K562 (cell line): ENCODE measurements at regions not wholly inside any gene's neighbourhood (a gene's known extent, or its start where the extent isn't known, plus 50 kb on each side); places are given as distances from the start of the nearest gene placed in this dataset.
A peak's percentile ranks its signal among the peaks of the same experiment; 100 is the strongest.

ENCODE experiments used
- ATAC-seq: fragments of 200-7000 bp; cut with Tn5 transposase; 3 replicates; pipeline ENCODE4 v1.9.1; 2020; ENCODE audit warnings: moderate library complexity
- BruUV-seq: library from RNA; stranded (reverse); fragments of 400-500 nt; replicated peaks from 2 replicates; lab custom pipeline; 2021; lab: Mats Ljungman, UMichigan
- CTCF ChIA-PET: fragments of 300-600 bp; formaldehyde crosslinking; extraction: SDS; loops from one replicate; lab custom pipeline; 2021; ENCODE audit warnings: low intra/inter-chr PET ratio; lab: Yijun Ruan, JAX
- POLR2A ChIA-PET: fragments of 300-600, 350-650 bp; sonication (Branson Sonifier 250); formaldehyde crosslinking; extraction: SDS; loops from one replicate; lab custom pipeline; 2021; ENCODE audit warnings: antibody characterized with exemption, inconsistent platforms; lab: Yijun Ruan, JAX
- DNase-seq, 4 experiments: peaks; one replicate each; pipeline versions ENCODE4 v3.0.0 to v3.0.0-alpha.2; 2011 to 2018; ENCODE audit warnings: low spot score in 3 of 4, mixed read lengths in 3 of 4; ENCODE audit errors: extremely low read depth in 1 of 4
- FAIRE-seq: peaks from 2 replicates; lab custom pipeline; 2011; peaks lifted over from hg19 to GRCh38; lab: Jason Lieb, UNC
- H2AFZ ChIP-seq: 2 replicates; pipeline ENCODE4 v1.6.0; 2011; ENCODE audit warnings: low read depth, low read length, control low read depth, inconsistent platforms
- H3K27ac ChIP-seq: fragments of 200-600 bp; 3 replicates; pipeline ENCODE4 v1.8.0; 2011; ENCODE audit warnings: low read depth, mild to moderate bottlenecking, control low read depth, inconsistent platforms, low read length, moderate library complexity, mixed read lengths; ENCODE audit errors: extremely low read depth
- H3K27me3 ChIP-seq, 2 experiments: fragments of 300-600 bp in 1 of 2; 2 replicates in 1 of 2; 3 replicates in 1 of 2; pipeline versions ENCODE4 v1.6.0 to v1.8.0; 2011; ENCODE audit warnings: inconsistent platforms in 2 of 2, low read length in 2 of 2, mild to moderate bottlenecking in 1 of 2, mixed read lengths in 1 of 2, moderate library complexity in 1 of 2; ENCODE audit not compliant: control insufficient read depth in 2 of 2, insufficient read depth in 2 of 2
- H3K36me3 ChIP-seq: fragments of 300-600 bp; 3 replicates; pipeline ENCODE4 v1.8.0; 2011; ENCODE audit warnings: mild to moderate bottlenecking, low read length, inconsistent platforms; ENCODE audit not compliant: control insufficient read depth, insufficient read depth
- H3K4me1 ChIP-seq, 2 experiments: fragments of 200-600 bp in 1 of 2; replicated peaks in 1 of 2; 2 replicates in 1 of 2; 3 replicates in 1 of 2; pipeline versions ENCODE4 v1.5.1 to v1.8.0; 2011; ENCODE audit warnings: inconsistent platforms in 2 of 2, low read length in 2 of 2, mild to moderate bottlenecking in 1 of 2, mixed read lengths in 1 of 2, moderate library complexity in 1 of 2; ENCODE audit not compliant: control insufficient read depth in 2 of 2, insufficient read depth in 2 of 2
- H3K4me2 ChIP-seq: 2 replicates; pipeline ENCODE4 v1.6.1; 2011; ENCODE audit warnings: low read length, control low read depth, inconsistent platforms, mixed read lengths; ENCODE audit not compliant: insufficient read depth
- H3K4me3 ChIP-seq: fragments of 200-600 bp; sonication (generic), shearing (Covaris generic); 2 replicates; pipeline ENCODE4 v1.5.1; 2016; ENCODE audit warnings: control low read depth, inconsistent platforms
- H3K79me2 ChIP-seq: fragments of 200-600 bp; 3 replicates; pipeline ENCODE4 v1.8.0; 2011; ENCODE audit warnings: low read length, inconsistent platforms; ENCODE audit not compliant: control insufficient read depth, insufficient read depth
- H3K9ac ChIP-seq, 2 experiments: 2 replicates each; pipeline versions ENCODE4 v1.6.0 to v1.6.1; 2011; ENCODE audit warnings: low read depth in 2 of 2, low read length in 2 of 2, control low read depth in 1 of 2, inconsistent platforms in 1 of 2, mild to moderate bottlenecking in 1 of 2, mixed read lengths in 1 of 2; ENCODE audit not compliant: insufficient read depth in 1 of 2
- H3K9me1 ChIP-seq: one replicate; pipeline ENCODE4 v1.6.0; 2011; ENCODE audit warnings: inconsistent platforms, mild to moderate bottlenecking, low read length, moderate library complexity; ENCODE audit not compliant: control insufficient read depth, insufficient read depth
- H3K9me3 ChIP-seq: replicated peaks from 2 replicates; pipeline ENCODE4 v1.5.1; 2011; ENCODE audit warnings: low read depth, low read length, inconsistent platforms; ENCODE audit not compliant: control insufficient read depth, insufficient read depth
- H4K20me1 ChIP-seq: replicated peaks from 2 replicates; pipeline ENCODE4 v1.6.1; 2011; ENCODE audit warnings: low read length, inconsistent platforms, mixed read lengths; ENCODE audit not compliant: control insufficient read depth, insufficient read depth
- ATF1 ChIP-seq, 2 experiments: fragments of 450-650 bp in 1 of 2; IDR thresholded peaks; 2 replicates each; pipeline ENCODE4 v1.6.1; 2016; ENCODE audit warnings: missing compliant biosample characterization in 1 of 2, missing genetic modification characterization in 1 of 2
- CEBPB ChIP-seq: fragments of 450-650 bp; IDR thresholded peaks from 2 replicates; pipeline ENCODE4 v1.6.1; 2016; ENCODE audit warnings: missing genetic modification characterization, missing compliant biosample characterization
- CHCHD3 ChIP-seq: fragments of 250-450 bp; sonication (Bioruptor Pico); IDR thresholded peaks from 2 replicates; pipeline ENCODE4 v2.1.2; 2022; ENCODE audit warnings: mild to moderate bottlenecking
- MXI1 ChIP-seq: IDR thresholded peaks from 2 replicates; pipeline ENCODE4 v1.6.1; 2011; ENCODE audit warnings: low read depth, mild to moderate bottlenecking, improper control_type of control experiment, low read length
- SNRNP70 ChIP-seq: fragments of 200-400 bp; formaldehyde crosslinking; optimal IDR thresholded peaks from 2 replicates; pipeline ENCODE3; 2017; ENCODE audit warnings: low read depth, low read length
- STAT5B ChIP-seq: fragments of 250-450 bp; sonication (Bioruptor Pico); IDR thresholded peaks from 2 replicates; pipeline ENCODE4 v1.8.0; 2021; ENCODE audit warnings: mild to moderate bottlenecking, inconsistent platforms
- ZFP36 ChIP-seq: fragments of 150-350 bp; IDR thresholded peaks from 2 replicates; pipeline ENCODE4 v1.6.1; 2018; ENCODE audit warnings: low read length, low read depth; ENCODE audit not compliant: partially characterized antibody
- ZNF140 ChIP-seq: fragments of 250-450 bp; sonication (Bioruptor Pico); IDR thresholded peaks from 2 replicates; pipeline ENCODE4 v1.8.0; 2021; ENCODE audit warnings: moderate library complexity, mild to moderate bottlenecking, inconsistent platforms
- ZNF76 ChIP-seq: fragments of 250-450 bp; sonication (Bioruptor Pico); IDR thresholded peaks from 2 replicates; pipeline ENCODE4 v1.4.0; 2020; ENCODE audit warnings: mild to moderate bottlenecking, moderate library complexity, borderline replicate concordance
- WGBS: fragments of 100-300 bp; shearing (Covaris generic); methylation state at CpG from one replicate; pipeline ENCODE4 v1.1.6; 2016; ENCODE audit warnings: low coverage, mixed read lengths; ENCODE audit not compliant: insufficient coverage; ENCODE audit errors: missing lambda C conversion rate; 5-methylcytosine and 5-hydroxymethylcytosine counted together
- in situ Hi-C: fragments of 300-500 bp; cut with MboI; formaldehyde crosslinking; loops from 4 replicates; pipeline ENCODE4 v1.15.0; 2018; ENCODE audit warnings: inconsistent platforms, mixed read lengths
- intact Hi-C: fragments of 100-400 bp; cut with micrococcal nuclease; formaldehyde crosslinking; loops from 2 replicates; pipeline ENCODE4 v1.14.2; 2022
- TF ChIP-seq, protein P1 (sequence below): fragments of 250-450 bp; sonication (Bioruptor Pico); IDR thresholded peaks from 2 replicates; pipeline ENCODE4 v1.5.0; 2022; ENCODE audit warnings: mild to moderate bottlenecking
- TF ChIP-seq, protein P2 (sequence below): sonication (generic); formaldehyde crosslinking; IDR thresholded peaks from 2 replicates; pipeline ENCODE4 v1.8.0; 2022; ENCODE audit warnings: missing genetic modification reagents, mild to moderate bottlenecking, borderline replicate concordance

DNA sequence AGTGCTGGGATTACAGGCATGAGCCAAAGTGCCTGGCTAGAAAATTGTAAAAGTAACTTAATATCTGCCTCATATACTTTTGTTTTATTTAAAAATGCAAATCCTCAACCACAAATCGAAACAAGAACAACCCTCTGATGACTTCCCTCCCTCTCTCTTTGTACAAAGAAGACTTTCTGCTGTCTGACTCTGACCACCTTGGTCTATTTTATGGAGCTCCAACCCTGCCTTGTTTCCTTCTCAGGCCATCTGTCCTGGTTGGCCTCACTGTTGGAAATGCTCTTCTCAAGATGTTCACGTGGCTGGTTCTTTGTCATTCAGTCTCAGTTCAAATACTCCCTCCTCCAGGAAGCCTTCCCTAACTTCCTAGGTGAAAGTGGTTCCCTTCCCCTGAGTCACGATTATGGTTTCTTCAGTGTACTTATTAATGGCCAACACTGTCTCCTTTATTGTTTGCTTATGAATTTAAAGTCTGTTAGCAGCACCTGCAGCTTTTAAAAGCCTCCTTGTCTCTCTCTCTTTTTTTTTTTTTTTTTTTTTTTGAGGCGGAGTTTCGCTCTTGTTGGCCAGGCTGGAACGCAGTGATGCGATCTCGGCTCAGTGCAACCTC is 151.5 kb upstream of the SALL4 start:
- H3K4me3 ChIP-seq: no peak overlapping the region
- H3K79me2 ChIP-seq: no peaks in the 10 kb centered on the region
- no peaks in the 10 kb centered on the region for H3K9me1 ChIP-seq
- intact Hi-C loops (no loop called here), in situ Hi-C loops (no loop called here)
- FAIRE-seq (no peak), ATAC-seq (no peak), DNase-seq (no peak)
- H3K27me3 ChIP-seq: no peaks in the 10 kb centered on the region
- H3K36me3 ChIP-seq: no peaks in the 10 kb centered on the region
- no peaks in the 10 kb centered on the region for H3K9me3 ChIP-seq
- BruUV-seq: no TSS peak
- CTCF ChIA-PET: no interaction called here
- POLR2A ChIA-PET: interaction anchor here (0.6 kb wide), 1 partner anchor 188 kb away, joined by 3 read pairs; no protein-coding TSS in a partner anchor
- H4K20me1 ChIP-seq: no peaks in the 10 kb centered on the region
- no peak overlapping the region for H3K27ac ChIP-seq
- no peaks in the 10 kb centered on the region for H3K4me1 ChIP-seq
- H3K4me2 ChIP-seq: no peak overlapping the region
- TF ChIP-seq ZFP36: peak; percentile 69
- TF ChIP-seq, protein P1, sequence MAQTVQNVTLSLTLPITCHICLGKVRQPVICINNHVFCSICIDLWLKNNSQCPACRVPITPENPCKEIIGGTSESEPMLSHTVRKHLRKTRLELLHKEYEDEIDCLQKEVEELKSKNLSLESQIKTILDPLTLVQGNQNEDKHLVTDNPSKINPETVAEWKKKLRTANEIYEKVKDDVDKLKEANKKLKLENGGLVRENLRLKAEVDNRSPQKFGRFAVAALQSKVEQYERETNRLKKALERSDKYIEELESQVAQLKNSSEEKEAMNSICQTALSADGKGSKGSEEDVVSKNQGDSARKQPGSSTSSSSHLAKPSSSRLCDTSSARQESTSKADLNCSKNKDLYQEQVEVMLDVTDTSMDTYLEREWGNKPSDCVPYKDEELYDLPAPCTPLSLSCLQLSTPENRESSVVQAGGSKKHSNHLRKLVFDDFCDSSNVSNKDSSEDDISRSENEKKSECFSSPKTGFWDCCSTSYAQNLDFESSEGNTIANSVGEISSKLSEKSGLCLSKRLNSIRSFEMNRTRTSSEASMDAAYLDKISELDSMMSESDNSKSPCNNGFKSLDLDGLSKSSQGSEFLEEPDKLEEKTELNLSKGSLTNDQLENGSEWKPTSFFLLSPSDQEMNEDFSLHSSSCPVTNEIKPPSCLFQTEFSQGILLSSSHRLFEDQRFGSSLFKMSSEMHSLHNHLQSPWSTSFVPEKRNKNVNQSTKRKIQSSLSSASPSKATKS (CRISPR knock-in tag): no peak
- H3K9ac ChIP-seq: no peak overlapping the region
- 2% methylated on average over 6 of the region's 8 CpGs for WGBS
- H2AFZ ChIP-seq: no peak overlapping the region

DNA sequence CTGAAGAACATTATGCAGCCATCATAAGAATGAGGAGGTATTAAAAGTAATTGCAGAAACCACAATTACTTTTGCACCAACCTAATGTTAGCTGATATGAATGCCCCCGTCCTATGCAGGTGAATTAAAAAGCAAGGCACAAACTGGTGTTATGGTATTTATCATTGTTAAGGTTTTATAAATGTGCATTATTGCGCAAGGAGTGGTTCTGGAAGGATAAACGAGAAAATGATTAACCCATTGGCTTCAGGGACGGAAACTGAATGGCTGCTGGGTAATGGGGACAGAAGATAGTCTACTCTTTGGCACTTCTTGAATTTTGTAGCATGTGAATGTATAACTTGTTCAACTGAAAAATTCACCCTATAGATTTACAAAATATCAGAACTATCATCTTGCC is 148.6 kb upstream of the SALL4 start:
- no peaks in the 10 kb centered on the region; a peak in 1 of 5 replicates for H3K27me3 ChIP-seq
- intact Hi-C loops: no loop called here
- 5% methylated on average over 4 of the region's 4 CpGs for WGBS
- H3K4me3 ChIP-seq: no peak overlapping the region
- no peak overlapping the region for H3K27ac ChIP-seq
- no peaks in the 10 kb centered on the region for H4K20me1 ChIP-seq
- H3K36me3 ChIP-seq: no peaks in the 10 kb centered on the region
- POLR2A ChIA-PET: no interaction called here
- H3K79me2 ChIP-seq: no peaks in the 10 kb centered on the region
- no peaks in the 10 kb centered on the region for H3K9me1 ChIP-seq
- no peak overlapping the region for H3K4me2 ChIP-seq
- CTCF ChIA-PET: no interaction called here
- in situ Hi-C loops: no loop called here
- no peaks in the 10 kb centered on the region for H3K9me3 ChIP-seq
- no TSS peak for BruUV-seq
- FAIRE-seq: no peak
- no peak for DNase-seq
- no peak overlapping the region for H2AFZ ChIP-seq
- H3K9ac ChIP-seq: no peak overlapping the region
- H3K4me1 ChIP-seq: no peaks in the 10 kb centered on the region
- ATAC-seq: no peak
- TF ChIP-seq STAT5B (no peak), ATF1 (CRISPR knock-in tag; IDR thresholded peaks at IDR 0.05) (no peak), ATF1 (tag; IDR thresholded peaks at IDR 0.05) (no peak), CHCHD3 (CRISPR knock-in tag) (no peak), SNRNP70 (no peak), ZNF140 (no peak), ZNF76 (CRISPR knock-in tag) (no peak), CEBPB (tag) (peak; percentile 60), MXI1 (no peak)
- TF ChIP-seq, protein P2, sequence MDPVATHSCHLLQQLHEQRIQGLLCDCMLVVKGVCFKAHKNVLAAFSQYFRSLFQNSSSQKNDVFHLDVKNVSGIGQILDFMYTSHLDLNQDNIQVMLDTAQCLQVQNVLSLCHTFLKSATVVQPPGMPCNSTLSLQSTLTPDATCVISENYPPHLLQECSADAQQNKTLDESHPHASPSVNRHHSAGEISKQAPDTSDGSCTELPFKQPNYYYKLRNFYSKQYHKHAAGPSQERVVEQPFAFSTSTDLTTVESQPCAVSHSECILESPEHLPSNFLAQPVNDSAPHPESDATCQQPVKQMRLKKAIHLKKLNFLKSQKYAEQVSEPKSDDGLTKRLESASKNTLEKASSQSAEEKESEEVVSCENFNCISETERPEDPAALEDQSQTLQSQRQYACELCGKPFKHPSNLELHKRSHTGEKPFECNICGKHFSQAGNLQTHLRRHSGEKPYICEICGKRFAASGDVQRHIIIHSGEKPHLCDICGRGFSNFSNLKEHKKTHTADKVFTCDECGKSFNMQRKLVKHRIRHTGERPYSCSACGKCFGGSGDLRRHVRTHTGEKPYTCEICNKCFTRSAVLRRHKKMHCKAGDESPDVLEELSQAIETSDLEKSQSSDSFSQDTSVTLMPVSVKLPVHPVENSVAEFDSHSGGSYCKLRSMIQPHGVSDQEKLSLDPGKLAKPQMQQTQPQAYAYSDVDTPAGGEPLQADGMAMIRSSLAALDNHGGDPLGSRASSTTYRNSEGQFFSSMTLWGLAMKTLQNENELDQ: no peak
